CD8-positive, alpha-beta memory T cell (primary cell): ENCODE measurements at regions not wholly inside any gene's neighbourhood (a gene's known extent, or its start where the extent isn't known, plus 50 kb on each side); places are given as distances from the start of the nearest gene placed in this dataset.

Experiments
- CTCF ChIA-PET: fragments of 350-600 bp; sonication (Branson Sonifier 250); formaldehyde crosslinking; loops from one replicate; lab custom pipeline; 2021; ENCODE audit warnings: antibody characterized with exemption; lab: Charles Lee
- POLR2A ChIA-PET: fragments of 350-600 bp; sonication (Branson Sonifier 250); formaldehyde crosslinking; loops from one replicate; lab custom pipeline; 2021; ENCODE audit warnings: antibody characterized with exemption; lab: Charles Lee
- DNase-seq, 5 donors: peaks; one replicate each; pipeline versions ENCODE4 v3.0.0 to v3.0.0-alpha.2; 2020 to 2022; ENCODE audit warnings: mixed read lengths in 1 of 5
- H3K27ac ChIP-seq: one replicate; pipeline ENCODE4 v1.7.0; 2013; ENCODE audit warnings: low read depth, mild to moderate bottlenecking, low read length, moderate library complexity
- H3K27me3 ChIP-seq: 2 replicates; pipeline ENCODE4 v1.7.0; 2013; ENCODE audit warnings: low read length, mild to moderate bottlenecking; ENCODE audit not compliant: insufficient read depth, poor library complexity, severe bottlenecking
- H3K36me3 ChIP-seq: 2 replicates; pipeline ENCODE4 v1.7.0; 2013; ENCODE audit warnings: mild to moderate bottlenecking, low read length, moderate library complexity; ENCODE audit not compliant: insufficient read depth
- H3K4me1 ChIP-seq: 2 replicates; pipeline ENCODE4 v1.7.0; 2013; ENCODE audit warnings: mild to moderate bottlenecking, low read length, moderate library complexity; ENCODE audit not compliant: insufficient read depth
- H3K4me3 ChIP-seq: 2 replicates; pipeline ENCODE4 v1.7.0; 2013; ENCODE audit warnings: mild to moderate bottlenecking, low read length
- H3K9me3 ChIP-seq: 2 replicates; pipeline ENCODE4 v1.7.0; 2013; ENCODE audit warnings: mild to moderate bottlenecking, low read length
- H3K27ac Mint-ChIP-seq, 8 donors: one replicate each; pipeline ENCODE4 v1.8.0; 2020 to 2021; ENCODE audit warnings: mixed read lengths in 8 of 8, mild to moderate bottlenecking in 6 of 8, inconsistent platforms in 3 of 8, moderate library complexity in 3 of 8
- H3K27me3 Mint-ChIP-seq, 2 donors: one replicate each; pipeline ENCODE4 v1.8.0; 2020 to 2021; ENCODE audit warnings: mixed read lengths in 2 of 2, mild to moderate bottlenecking in 1 of 2, moderate library complexity in 1 of 2
- H3K36me3 Mint-ChIP-seq, 3 donors: one replicate each; pipeline ENCODE4 v1.8.0; 2020 to 2021; ENCODE audit warnings: mixed read lengths in 3 of 3, inconsistent platforms in 1 of 3, mild to moderate bottlenecking in 1 of 3
- H3K4me1 Mint-ChIP-seq, 3 donors: one replicate each; pipeline ENCODE4 v1.8.0; 2020 to 2021; ENCODE audit warnings: mixed read lengths in 3 of 3, inconsistent platforms in 1 of 3, mild to moderate bottlenecking in 1 of 3
- H3K4me3 Mint-ChIP-seq, 7 donors: one replicate each; pipeline ENCODE4 v1.8.0; 2020 to 2021; ENCODE audit warnings: mixed read lengths in 7 of 7, mild to moderate bottlenecking in 6 of 7, moderate library complexity in 4 of 7, inconsistent platforms in 2 of 7
- H3K9me3 Mint-ChIP-seq, 5 donors: one replicate each; pipeline ENCODE4 v1.8.0; 2020 to 2022; ENCODE audit warnings: mixed read lengths in 5 of 5, mild to moderate bottlenecking in 3 of 5, moderate library complexity in 2 of 5, inconsistent platforms in 1 of 5

GRCh38 chr2:146496248-146496647 is 1348.6 kb upstream of the ACVR2A start:
- Mint-ChIP-seq H3K27me3 (no peaks in the 10 kb centered on the region), H3K9me3 (peaks cover 0 to 9% (median 5%) of the 10 kb centered on the region in 5 donors), H3K4me1 (no peaks in the 10 kb centered on the region), H3K27ac (no peak overlapping the region), H3K36me3 (peaks cover 0 to 1% (median 0%) of the 10 kb centered on the region in 3 donors), H3K4me3 (no peak overlapping the region)
- DNase-seq = no peak
- CTCF ChIA-PET = no interaction called here
- Histone ChIP-seq H3K4me3 (no peak overlapping the region), H3K36me3 (no peaks in the 10 kb centered on the region), H3K27ac (no peak overlapping the region), H3K9me3 (no peaks in the 10 kb centered on the region), H3K27me3 (no peaks in the 10 kb centered on the region), H3K4me1 (no peaks in the 10 kb centered on the region)
- POLR2A ChIA-PET = no interaction called here

GRCh38 chr2:146489386-146489785 is 1355.4 kb upstream of the ACVR2A start:
- Mint-ChIP-seq H3K4me1 (no peaks in the 10 kb centered on the region), H3K27me3 (peaks cover 0 to 3% of the 10 kb centered on the region in 2 donors), H3K9me3 (peaks cover 0 to 10% (median 5%) of the 10 kb centered on the region in 5 donors), H3K36me3 (peaks cover 0 to 1% (median 0%) of the 10 kb centered on the region in 3 donors), H3K4me3 (no peak overlapping the region), H3K27ac (no peak overlapping the region)
- Histone ChIP-seq H3K36me3 (no peaks in the 10 kb centered on the region), H3K27ac (no peak overlapping the region), H3K9me3 (no peaks in the 10 kb centered on the region), H3K4me1 (no peaks in the 10 kb centered on the region), H3K4me3 (no peak overlapping the region), H3K27me3 (no peaks in the 10 kb centered on the region)
- DNase-seq = no peak
- ChIA-PET CTCF (no interaction called here), POLR2A (no interaction called here)

- CTCF ChIA-PET = no interaction called here
- Histone ChIP-seq H3K27me3 (no peaks in the 10 kb centered on the region), H3K9me3 (no peaks in the 10 kb centered on the region), H3K4me1 (no peaks in the 10 kb centered on the region), H3K4me3 (no peak overlapping the region), H3K27ac (no peak overlapping the region), H3K36me3 (no peaks in the 10 kb centered on the region)
- POLR2A ChIA-PET = no interaction called here
- Mint-ChIP-seq H3K27me3 (no peaks in the 10 kb centered on the region), H3K4me3 (no peak overlapping the region), H3K4me1 (no peaks in the 10 kb centered on the region), H3K36me3 (no peaks in the 10 kb centered on the region), H3K27ac (no peak overlapping the region), H3K9me3 (no peaks in the 10 kb centered on the region)
- DNase-seq = no peak
Measured at GRCh38 chr2:146481629-146482028, 1363.2 kb upstream of the ACVR2A start.

GRCh38 chr2:146477383-146477782 is 1367.4 kb upstream of the ACVR2A start:
- H3K4me1 ChIP-seq = no peaks in the 10 kb centered on the region
- H3K4me3 Mint-ChIP-seq = no peak overlapping the region
- peaks cover 0 to 2% (median 0%) of the 10 kb centered on the region in 5 donors for H3K9me3 Mint-ChIP-seq
- H3K36me3 Mint-ChIP-seq = no peaks in the 10 kb centered on the region
- no peaks in the 10 kb centered on the region for H3K36me3 ChIP-seq
- no peaks in the 10 kb centered on the region for H3K27me3 Mint-ChIP-seq
- H3K4me3 ChIP-seq = no peak overlapping the region
- ChIA-PET POLR2A (no interaction called here), CTCF (no interaction called here)
- DNase-seq = no peak
- H3K27ac ChIP-seq = no peak overlapping the region
- H3K9me3 ChIP-seq = no peaks in the 10 kb centered on the region
- no peaks in the 10 kb centered on the region for H3K4me1 Mint-ChIP-seq
- no peak overlapping the region for H3K27ac Mint-ChIP-seq
- H3K27me3 ChIP-seq = no peaks in the 10 kb centered on the region

- ChIA-PET CTCF (no interaction called here), POLR2A (no interaction called here)
- DNase-seq = no peak
- Histone ChIP-seq H3K36me3 (no peaks in the 10 kb centered on the region), H3K9me3 (no peaks in the 10 kb centered on the region), H3K27me3 (no peaks in the 10 kb centered on the region), H3K4me3 (no peak overlapping the region), H3K4me1 (no peaks in the 10 kb centered on the region), H3K27ac (no peak overlapping the region)
- H3K27me3 Mint-ChIP-seq = no peaks in the 10 kb centered on the region
- H3K4me1 Mint-ChIP-seq = no peaks in the 10 kb centered on the region
- no peak overlapping the region for H3K4me3 Mint-ChIP-seq
- no peaks in the 10 kb centered on the region for H3K36me3 Mint-ChIP-seq
- peaks cover 0 to 16% (median 8%) of the 10 kb centered on the region in 5 donors for H3K9me3 Mint-ChIP-seq
- H3K27ac Mint-ChIP-seq = no peak overlapping the region
Measured at GRCh38 chr2:146468578-146468977, 1376.3 kb upstream of the ACVR2A start.

DNA sequence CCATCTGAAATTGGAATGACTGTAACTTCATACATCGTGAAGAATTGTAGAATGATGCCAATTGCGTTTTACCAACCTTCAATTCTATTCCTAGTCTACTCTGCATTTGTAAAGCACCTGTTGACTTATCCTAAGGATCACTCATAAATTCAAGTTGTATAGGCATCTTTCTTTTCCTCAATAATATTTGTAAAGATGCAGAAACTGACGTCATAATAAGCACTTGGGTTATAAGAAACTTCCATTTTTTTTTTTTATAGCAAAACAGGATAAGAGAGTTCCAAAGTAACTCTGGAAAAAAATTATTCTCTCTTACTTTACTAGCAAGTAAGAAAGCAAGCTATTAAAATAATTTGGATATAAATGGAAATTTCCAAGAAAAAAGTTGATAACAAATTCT is 1377.4 kb upstream of the ACVR2A start:
- no peaks in the 10 kb centered on the region for H3K4me1 Mint-ChIP-seq
- no peak overlapping the region for H3K4me3 Mint-ChIP-seq
- Histone ChIP-seq H3K4me3 (no peak overlapping the region), H3K36me3 (no peaks in the 10 kb centered on the region), H3K9me3 (no peaks in the 10 kb centered on the region), H3K4me1 (no peaks in the 10 kb centered on the region), H3K27me3 (no peaks in the 10 kb centered on the region), H3K27ac (no peak overlapping the region)
- ChIA-PET CTCF (no interaction called here), POLR2A (no interaction called here)
- DNase-seq = no peak
- H3K36me3 Mint-ChIP-seq = no peaks in the 10 kb centered on the region
- H3K27me3 Mint-ChIP-seq = no peaks in the 10 kb centered on the region
- H3K27ac Mint-ChIP-seq = no peak overlapping the region
- H3K9me3 Mint-ChIP-seq = peaks cover 0 to 23% (median 8%) of the 10 kb centered on the region in 5 donors

DNA sequence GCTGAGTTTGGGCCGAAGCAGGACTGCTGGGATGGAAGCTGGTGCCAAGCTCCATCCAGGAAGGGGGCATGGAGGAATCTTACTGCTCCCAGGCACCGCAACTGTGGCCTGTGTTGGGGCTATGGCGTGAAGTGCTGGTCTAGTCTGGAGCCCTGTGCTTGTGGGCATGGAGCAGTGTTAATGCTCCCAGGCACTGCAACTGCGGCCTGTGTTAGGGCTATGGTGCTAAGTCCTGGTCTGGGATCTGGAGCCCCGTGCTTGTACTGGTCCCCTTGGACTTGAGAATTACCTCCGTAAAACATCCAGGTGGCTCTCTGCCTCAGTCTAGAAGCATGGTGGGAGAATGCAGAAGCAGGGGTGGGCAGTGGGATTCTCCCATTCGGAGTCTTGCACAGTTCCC is 1379.4 kb upstream of the ACVR2A start:
- Histone ChIP-seq H3K9me3 (no peaks in the 10 kb centered on the region), H3K4me3 (no peak overlapping the region), H3K36me3 (no peaks in the 10 kb centered on the region), H3K27ac (no peak overlapping the region), H3K27me3 (no peaks in the 10 kb centered on the region), H3K4me1 (no peaks in the 10 kb centered on the region)
- Mint-ChIP-seq H3K4me3 (no peak overlapping the region), H3K9me3 (peaks cover 4 to 30% (median 8%) of the 10 kb centered on the region in 5 donors), H3K27ac (no peak overlapping the region), H3K4me1 (no peaks in the 10 kb centered on the region), H3K27me3 (no peaks in the 10 kb centered on the region), H3K36me3 (no peaks in the 10 kb centered on the region)
- POLR2A ChIA-PET = no interaction called here
- DNase-seq = no peak
- CTCF ChIA-PET = no interaction called here

- ChIA-PET POLR2A (no interaction called here), CTCF (no interaction called here)
- Histone ChIP-seq H3K27me3 (no peaks in the 10 kb centered on the region), H3K9me3 (no peaks in the 10 kb centered on the region), H3K4me1 (no peaks in the 10 kb centered on the region), H3K27ac (no peak overlapping the region), H3K4me3 (no peak overlapping the region), H3K36me3 (no peaks in the 10 kb centered on the region)
- H3K36me3 Mint-ChIP-seq = peaks cover 0 to 3% (median 0%) of the 10 kb centered on the region in 3 donors
- H3K9me3 Mint-ChIP-seq = peaks cover 7 to 27% (median 13%) of the 10 kb centered on the region in 5 donors
- H3K4me1 Mint-ChIP-seq = no peaks in the 10 kb centered on the region
- H3K27me3 Mint-ChIP-seq = no peaks in the 10 kb centered on the region
- DNase-seq = no peak
- no peak overlapping the region for H3K27ac Mint-ChIP-seq
- H3K4me3 Mint-ChIP-seq = no peak overlapping the region
Measured at GRCh38 chr2:146461068-146461467, 1383.8 kb upstream of the ACVR2A start.

GRCh38 chr2:146458585-146458984 is 1386.2 kb upstream of the ACVR2A start:
- Mint-ChIP-seq H3K4me3 (no peak overlapping the region), H3K4me1 (no peaks in the 10 kb centered on the region), H3K9me3 (peaks cover 4 to 23% (median 10%) of the 10 kb centered on the region in 5 donors), H3K36me3 (peaks cover 0 to 3% (median 0%) of the 10 kb centered on the region in 3 donors), H3K27me3 (no peaks in the 10 kb centered on the region), H3K27ac (no peak overlapping the region)
- Histone ChIP-seq H3K4me1 (no peaks in the 10 kb centered on the region), H3K9me3 (no peaks in the 10 kb centered on the region), H3K4me3 (no peak overlapping the region), H3K36me3 (no peaks in the 10 kb centered on the region), H3K27me3 (no peaks in the 10 kb centered on the region), H3K27ac (no peak overlapping the region)
- DNase-seq = no peak
- CTCF ChIA-PET = no interaction called here
- POLR2A ChIA-PET = no interaction called here
